CD14-positive monocyte (primary cell): ENCODE measurements at regions not wholly inside any gene's neighbourhood (a gene's known extent, or its start where the extent isn't known, plus 50 kb on each side); places are given as distances from the start of the nearest gene placed in this dataset.

Experiments
- DNase-seq, 3 donors: peaks; one replicate each; pipeline ENCODE4 v3.0.0-alpha.2; 2011 to 2022
- H2AFZ ChIP-seq: 2 replicates; pipeline ENCODE4 v1.6.0; 2012; ENCODE audit warnings: mild to moderate bottlenecking, low read depth, low read length, inconsistent platforms; ENCODE audit not compliant: insufficient read depth, poor library complexity, severe bottlenecking
- H3K27ac ChIP-seq, 2 donors: 1 replicate in 1 of 2; 2 replicates in 1 of 2; pipeline ENCODE4 v1.5.1; 2012 to 2013; ENCODE audit warnings: low read length in 2 of 2, control low read depth in 1 of 2, inconsistent platforms in 1 of 2, low read depth in 1 of 2, mild to moderate bottlenecking in 1 of 2
- H3K27me3 ChIP-seq, 2 donors: one replicate each; pipeline versions ENCODE4 v1.6.0 to v1.6.1; 2011 to 2013; ENCODE audit warnings: low read length in 2 of 2; ENCODE audit not compliant: control insufficient read depth in 2 of 2, insufficient read depth in 2 of 2
- H3K36me3 ChIP-seq, 2 donors: replicated peaks in 1 of 2; 1 replicate in 1 of 2; 2 replicates in 1 of 2; pipeline versions ENCODE4 v1.5.1 to v1.6.1; 2012 to 2013; ENCODE audit warnings: low read length in 2 of 2, control low read depth in 1 of 2, inconsistent platforms in 1 of 2, mild to moderate bottlenecking in 1 of 2; ENCODE audit not compliant: insufficient read depth in 2 of 2, control insufficient read depth in 1 of 2
- H3K4me1 ChIP-seq, 2 donors: 1 replicate in 1 of 2; 2 replicates in 1 of 2; pipeline versions ENCODE4 v1.5.1 to v1.6.1; 2012 to 2013; ENCODE audit warnings: low read length in 2 of 2, control low read depth in 1 of 2, inconsistent platforms in 1 of 2, mild to moderate bottlenecking in 1 of 2, moderate library complexity in 1 of 2; ENCODE audit not compliant: insufficient read depth in 2 of 2, control insufficient read depth in 1 of 2
- H3K4me2 ChIP-seq: replicated peaks from 2 replicates; pipeline ENCODE3; 2012; ENCODE audit warnings: low read length, moderate library complexity, mild to moderate bottlenecking; ENCODE audit not compliant: poor library complexity, severe bottlenecking; ENCODE audit errors: extremely low read depth
- H3K4me3 ChIP-seq, 3 experiments: fragments of 200-600 bp in 1 of 3; sonication (generic) in 1 of 3; replicated peaks in 1 of 3; 1 replicate in 2 of 3; 2 replicates in 1 of 3; pipeline ENCODE4 v1.5.1; 2011 to 2013; ENCODE audit warnings: low read length in 3 of 3, mild to moderate bottlenecking in 3 of 3, control low read depth in 2 of 3, low read depth in 2 of 3, inconsistent platforms in 1 of 3, moderate library complexity in 1 of 3
- H3K79me2 ChIP-seq: 2 replicates; pipeline ENCODE4 v1.6.0; 2012; ENCODE audit warnings: mild to moderate bottlenecking, control low read depth, inconsistent platforms, low read length, moderate library complexity; ENCODE audit not compliant: insufficient read depth
- H3K9ac ChIP-seq: 2 replicates; pipeline ENCODE4 v1.6.0; 2017; ENCODE audit warnings: low read length, mild to moderate bottlenecking; ENCODE audit not compliant: insufficient read depth, poor library complexity, severe bottlenecking
- H3K9me3 ChIP-seq, 2 donors: replicated peaks in 1 of 2; 1 replicate in 1 of 2; 2 replicates in 1 of 2; pipeline versions ENCODE4 v1.5.1 to v1.6.1; 2012 to 2013; ENCODE audit warnings: low read length in 2 of 2, control low read depth in 1 of 2; ENCODE audit not compliant: control insufficient read depth in 1 of 2, insufficient read depth in 1 of 2
- H4K20me1 ChIP-seq: 2 replicates; pipeline ENCODE4 v1.6.0; 2012; ENCODE audit warnings: mild to moderate bottlenecking, low read length, control low read depth, moderate library complexity; ENCODE audit not compliant: insufficient read depth
- H3K27ac Mint-ChIP-seq, 7 donors: one replicate each; pipeline ENCODE4 v1.8.0; 2020; ENCODE audit warnings: mild to moderate bottlenecking in 7 of 7, mixed read lengths in 7 of 7, moderate library complexity in 6 of 7, inconsistent platforms in 2 of 7
- H3K27me3 Mint-ChIP-seq, 3 donors: one replicate each; pipeline ENCODE4 v1.8.0; 2021 to 2022; ENCODE audit warnings: low read depth in 3 of 3, mild to moderate bottlenecking in 3 of 3, mixed read lengths in 3 of 3, moderate library complexity in 3 of 3, inconsistent platforms in 1 of 3
- H3K36me3 Mint-ChIP-seq, 2 donors: one replicate each; pipeline ENCODE4 v1.8.0; 2020; ENCODE audit warnings: mixed read lengths in 2 of 2, inconsistent platforms in 1 of 2, mild to moderate bottlenecking in 1 of 2
- H3K4me1 Mint-ChIP-seq: one replicate; pipeline ENCODE4 v1.8.0; 2020; ENCODE audit warnings: mild to moderate bottlenecking, mixed read lengths
- H3K4me3 Mint-ChIP-seq, 2 donors: one replicate each; pipeline ENCODE4 v1.8.0; 2020; ENCODE audit warnings: mild to moderate bottlenecking in 2 of 2, mixed read lengths in 2 of 2, moderate library complexity in 1 of 2
- H3K9me3 Mint-ChIP-seq, 7 donors: one replicate each; pipeline ENCODE4 v1.8.0; 2020 to 2022; ENCODE audit warnings: mixed read lengths in 7 of 7, mild to moderate bottlenecking in 6 of 7, moderate library complexity in 6 of 7, inconsistent platforms in 2 of 7
- WGBS: methylation state at CpG from one replicate; pipeline ENCODE4 v1.1.5; 2013; ENCODE audit warnings: missing lambda C conversion rate; ENCODE audit not compliant: insufficient coverage; 5-methylcytosine and 5-hydroxymethylcytosine counted together
- intact Hi-C, 2 donors: fragments of 100-400 bp; cut with micrococcal nuclease; formaldehyde crosslinking; loops; one replicate each; pipeline versions ENCODE4 v1.15.0 to v1.15.1; 2023
- TF ChIP-seq, protein P1 (sequence below): fragments of 200-600 bp; IDR thresholded peaks from one replicate; pipeline ENCODE4 v1.8.0; 2022; ENCODE audit warnings: antibody characterized with exemption, mild to moderate bottlenecking

DNA sequence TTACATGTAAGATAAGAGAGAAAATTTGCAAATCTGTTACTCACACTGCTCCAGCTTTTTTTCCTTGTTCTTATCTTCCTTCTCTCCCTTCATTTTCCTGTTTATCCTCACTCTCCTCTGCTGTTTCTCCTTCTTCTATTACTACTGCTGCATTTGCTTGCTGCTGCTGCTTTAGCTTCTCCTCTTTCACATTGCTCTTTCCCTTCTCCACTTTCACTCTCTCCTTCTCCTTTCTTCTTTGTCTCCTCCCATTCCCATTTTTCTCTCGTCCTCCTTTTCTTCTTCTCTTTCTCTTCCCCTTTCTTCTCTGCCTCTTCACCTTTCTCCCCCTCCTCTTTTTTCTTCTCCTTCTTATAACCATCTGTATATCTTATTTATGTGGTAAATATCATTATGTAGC is 288.6 kb downstream of the CDH9 start:
- WGBS: no CpG with 5 or more reads among the region's 1 CpG
- H3K4me1 Mint-ChIP-seq: no peaks in the 10 kb centered on the region
- H3K9me3 Mint-ChIP-seq: peaks cover 0 to 9% (median 2%) of the 10 kb centered on the region in 7 donors
- DNase-seq: no peak
- H3K36me3 Mint-ChIP-seq: no peaks in the 10 kb centered on the region
- no peaks in the 10 kb centered on the region for H3K9me3 ChIP-seq
- no peaks in the 10 kb centered on the region for H3K27me3 ChIP-seq
- no peak overlapping the region for H3K4me3 Mint-ChIP-seq
- H3K79me2 ChIP-seq: no peaks in the 10 kb centered on the region
- H3K27me3 Mint-ChIP-seq: peaks cover 0 to 3% (median 3%) of the 10 kb centered on the region in 3 donors
- H3K27ac Mint-ChIP-seq: peak overlapping the region in 1 of 7 donors; percentile 61
- no peaks in the 10 kb centered on the region for H3K4me1 ChIP-seq
- intact Hi-C loops: no loop called here
- TF ChIP-seq, protein P1, sequence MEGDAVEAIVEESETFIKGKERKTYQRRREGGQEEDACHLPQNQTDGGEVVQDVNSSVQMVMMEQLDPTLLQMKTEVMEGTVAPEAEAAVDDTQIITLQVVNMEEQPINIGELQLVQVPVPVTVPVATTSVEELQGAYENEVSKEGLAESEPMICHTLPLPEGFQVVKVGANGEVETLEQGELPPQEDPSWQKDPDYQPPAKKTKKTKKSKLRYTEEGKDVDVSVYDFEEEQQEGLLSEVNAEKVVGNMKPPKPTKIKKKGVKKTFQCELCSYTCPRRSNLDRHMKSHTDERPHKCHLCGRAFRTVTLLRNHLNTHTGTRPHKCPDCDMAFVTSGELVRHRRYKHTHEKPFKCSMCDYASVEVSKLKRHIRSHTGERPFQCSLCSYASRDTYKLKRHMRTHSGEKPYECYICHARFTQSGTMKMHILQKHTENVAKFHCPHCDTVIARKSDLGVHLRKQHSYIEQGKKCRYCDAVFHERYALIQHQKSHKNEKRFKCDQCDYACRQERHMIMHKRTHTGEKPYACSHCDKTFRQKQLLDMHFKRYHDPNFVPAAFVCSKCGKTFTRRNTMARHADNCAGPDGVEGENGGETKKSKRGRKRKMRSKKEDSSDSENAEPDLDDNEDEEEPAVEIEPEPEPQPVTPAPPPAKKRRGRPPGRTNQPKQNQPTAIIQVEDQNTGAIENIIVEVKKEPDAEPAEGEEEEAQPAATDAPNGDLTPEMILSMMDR: no peak
- no peak overlapping the region for H2AFZ ChIP-seq
- H3K9ac ChIP-seq: no peak overlapping the region
- no peak overlapping the region for H3K4me2 ChIP-seq
- H3K36me3 ChIP-seq: no peaks in the 10 kb centered on the region
- no peak overlapping the region for H3K27ac ChIP-seq
- H3K4me3 ChIP-seq: no peak overlapping the region
- H4K20me1 ChIP-seq: no peaks in the 10 kb centered on the region

DNA sequence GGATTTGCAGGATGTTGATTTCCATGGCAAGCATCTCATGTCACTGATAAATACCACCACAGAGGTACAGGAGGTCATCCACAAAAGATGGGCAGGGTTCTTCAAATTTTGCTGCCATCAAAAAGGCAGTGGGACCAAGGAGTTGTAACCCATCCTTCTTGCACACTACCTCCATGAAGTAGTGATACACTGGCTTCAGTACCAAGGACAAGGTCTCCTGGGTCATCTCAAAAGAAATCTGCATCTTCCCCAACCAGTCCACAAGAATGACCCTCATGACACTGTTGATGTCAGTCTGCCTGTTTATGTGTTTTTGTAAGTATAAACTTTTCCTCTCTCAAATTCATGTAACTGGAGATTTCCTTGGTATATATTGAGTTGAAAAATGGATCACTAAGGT is 298.2 kb downstream of the CDH9 start:
- Histone ChIP-seq H3K4me1 (no peaks in the 10 kb centered on the region), H3K36me3 (no peaks in the 10 kb centered on the region), H2AFZ (no peak overlapping the region), H4K20me1 (no peaks in the 10 kb centered on the region), H3K27me3 (no peaks in the 10 kb centered on the region), H3K9me3 (peaks cover 0 to 6% of the 10 kb centered on the region in 2 donors), H3K4me2 (no peak overlapping the region), H3K9ac (no peak overlapping the region), H3K27ac (no peak overlapping the region), H3K4me3 (no peak overlapping the region), H3K79me2 (no peaks in the 10 kb centered on the region)
- intact Hi-C loops: no loop called here
- TF ChIP-seq, protein P1: no peak
- Mint-ChIP-seq H3K27ac (no peak overlapping the region), H3K9me3 (peaks cover 0 to 12% (median 0%) of the 10 kb centered on the region in 7 donors), H3K4me1 (no peaks in the 10 kb centered on the region), H3K4me3 (no peak overlapping the region), H3K27me3 (no peaks in the 10 kb centered on the region), H3K36me3 (no peaks in the 10 kb centered on the region)
- DNase-seq: no peak
